ENCODE measurements at regions not wholly inside any gene's neighbourhood (a gene's known extent, or its start where the extent isn't known, plus 50 kb on each side); places are given as distances from the start of the nearest gene placed in this dataset.

DNA sequence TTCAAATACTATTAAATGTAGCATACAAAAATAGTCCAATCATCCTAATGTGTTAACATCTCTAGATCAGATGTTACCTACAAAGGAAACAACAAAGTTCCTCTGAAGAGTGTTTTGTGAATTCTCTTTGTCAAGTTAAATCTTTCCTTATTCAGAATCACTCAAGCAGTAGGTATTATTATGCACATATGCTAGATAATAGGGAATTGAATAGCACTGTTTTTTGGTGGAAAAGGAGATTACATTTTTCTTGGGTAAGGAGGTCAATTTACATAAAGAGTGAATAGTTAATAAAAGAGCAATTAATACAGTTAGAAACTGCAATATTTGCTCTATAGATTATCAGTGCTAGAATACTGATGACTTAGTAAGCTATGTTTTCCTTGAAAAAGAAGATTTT lies 130.7 kb downstream of the BTC start:
- TF ChIP-seq CTCF (IDR thresholded peaks at IDR 0.05) (no peak), ZFX (IDR thresholded peaks at IDR 0.05; ENCODE audit: borderline replicate concordance) (no peak)
